ENCODE measurements at regions not wholly inside any gene's neighbourhood (a gene's known extent, or its start where the extent isn't known, plus 50 kb on each side); places are given as distances from the start of the nearest gene placed in this dataset.

DNA sequence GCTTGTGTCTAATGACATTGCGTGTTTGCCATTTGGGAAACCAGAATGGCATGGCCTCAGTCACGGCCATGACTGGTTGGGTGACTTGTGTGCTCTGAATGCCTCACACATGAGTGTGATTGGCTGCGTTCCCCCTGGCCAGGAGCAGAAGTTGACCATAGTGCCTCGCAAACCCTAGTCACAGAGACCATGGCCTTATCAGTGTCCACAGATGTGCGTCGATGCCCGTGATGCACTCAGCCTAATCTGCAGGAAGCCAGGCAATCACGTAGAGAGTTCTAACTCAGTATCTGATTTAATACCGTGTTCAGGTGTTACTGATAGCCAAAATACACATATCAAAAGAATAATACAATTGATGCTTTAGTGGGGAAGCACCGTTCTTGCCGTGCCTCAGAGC is 64.0 kb downstream of the BOLA3 start:
- peaks cover 17% of the 10 kb centered on the region for H3K36me3 Mint-ChIP-seq (ENCODE audit: low read depth)
- POLR2A ChIA-PET: no interaction called here
- CTCF ChIA-PET: no interaction called here

More for the DNA sequence above, 64.0 kb downstream of the BOLA3 start:
- DNase-seq: no peak
- no peaks in the 10 kb centered on the region for H3K4me1 Mint-ChIP-seq (ENCODE audit: low read depth)
- no peak overlapping the region for H3K4me3 Mint-ChIP-seq
- no peaks in the 10 kb centered on the region for H3K27me3 Mint-ChIP-seq (ENCODE audit: low read depth)
- H3K9me3 Mint-ChIP-seq (ENCODE audit: insufficient read depth): no peaks in the 10 kb centered on the region
- no peak for ATAC-seq
- no peak overlapping the region for H3K27ac Mint-ChIP-seq
